ENCODE measurements at regions not wholly inside any gene's neighbourhood (a gene's known extent, or its start where the extent isn't known, plus 50 kb on each side); places are given as distances from the start of the nearest gene placed in this dataset.

DNA sequence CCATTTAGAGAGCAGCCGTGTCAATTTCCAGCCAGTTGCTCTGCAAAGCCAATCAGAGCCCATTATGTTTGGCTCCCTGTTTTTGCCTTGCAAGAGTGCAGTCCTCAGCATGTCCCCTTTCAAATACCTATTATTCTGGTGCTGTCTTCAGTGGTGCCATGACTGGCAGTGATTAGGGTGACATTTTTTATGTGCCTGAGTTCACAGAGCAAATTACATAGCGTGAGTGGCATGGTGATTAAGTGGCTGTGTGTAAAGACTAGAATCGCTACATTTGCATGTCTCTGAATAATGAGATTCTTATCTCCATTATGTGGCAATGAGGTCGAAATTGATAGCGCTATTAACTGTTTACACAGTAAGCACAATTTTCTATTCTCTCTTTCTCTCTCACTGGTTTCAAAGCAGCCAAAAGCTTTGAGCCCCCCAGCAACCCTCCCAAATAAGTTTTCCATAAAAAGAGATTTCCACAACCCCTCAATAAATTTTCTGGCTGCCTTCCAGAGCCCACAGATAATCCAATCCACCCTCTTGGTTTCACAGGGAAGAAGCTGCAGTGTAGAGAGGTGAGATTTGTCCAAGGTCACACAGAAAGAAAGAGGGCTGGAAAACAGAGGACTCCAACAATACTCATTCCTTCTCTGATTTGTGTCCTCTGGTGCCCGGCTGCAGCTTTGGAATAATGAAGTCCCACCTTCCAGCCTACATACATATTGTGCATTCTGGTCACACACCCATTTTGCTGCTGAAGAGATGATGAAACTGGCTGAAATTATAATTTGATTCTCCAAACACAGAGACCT is 58.8 kb upstream of the NUDT4 start:
- no CpG with 5 or more reads among the region's 6 CpGs for WGBS (ENCODE audit: insufficient coverage, insufficient read length)
- DNase-seq (ENCODE audit: low read depth, low spot score): no peak
- H3K27ac ChIP-seq (ENCODE audit: low read length): no peak overlapping the region
- no peak overlapping the region for H3K4me3 ChIP-seq (ENCODE audit: low read length)
- H3K9me3 ChIP-seq (ENCODE audit: control insufficient read depth, insufficient read depth, low read length): no peaks in the 10 kb centered on the region
- no peaks in the 10 kb centered on the region for H3K36me3 ChIP-seq (ENCODE audit: control insufficient read depth, insufficient read depth, low read length)
- H3K4me1 ChIP-seq (ENCODE audit: control insufficient read depth, insufficient read depth, low read length): no peaks in the 10 kb centered on the region; the same call in 1 of the 2 replicates
- no peaks in the 10 kb centered on the region for H3K27me3 ChIP-seq (ENCODE audit: control insufficient read depth, insufficient read depth, low read length)

DNA sequence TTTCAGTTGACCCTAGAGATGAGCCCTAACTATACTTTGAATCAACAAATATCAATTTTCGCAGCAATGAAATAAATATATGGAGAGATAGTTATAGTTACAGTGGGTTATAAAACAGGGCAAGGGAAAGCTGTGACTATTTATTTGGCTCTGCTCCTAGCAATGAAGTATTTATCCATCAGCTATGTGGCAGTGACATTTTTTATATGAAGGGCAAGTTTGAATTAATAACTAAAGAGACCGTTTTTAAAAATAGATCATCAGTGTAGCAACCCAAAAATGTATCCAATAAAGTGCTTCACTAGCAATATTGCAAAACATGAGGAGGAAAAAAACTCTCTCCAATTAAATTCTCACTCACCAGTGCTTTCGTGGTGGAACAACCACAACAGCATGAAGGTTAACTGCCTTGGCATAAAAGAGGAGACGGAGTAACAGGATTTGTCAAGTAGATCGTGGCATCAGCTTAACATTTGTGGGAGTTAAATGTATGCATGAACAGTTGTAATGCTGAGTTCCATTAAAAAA is 58.1 kb upstream of the NUDT4 start:
- no CpG with 5 or more reads among the region's 5 CpGs for WGBS (ENCODE audit: insufficient coverage, insufficient read length)

GRCh38 chr12:93322784-93323183 is 54.9 kb upstream of the NUDT4 start:
- DNase-seq (ENCODE audit: low read depth, low spot score): no peak
- WGBS (ENCODE audit: insufficient coverage, insufficient read length): no CpG with 5 or more reads among the region's 2 CpGs
- no peak overlapping the region for H3K4me3 ChIP-seq (ENCODE audit: low read length)
- no peak overlapping the region for H3K27ac ChIP-seq (ENCODE audit: low read length)
- H3K27me3 ChIP-seq (ENCODE audit: control insufficient read depth, insufficient read depth, low read length): no peaks in the 10 kb centered on the region
- H3K4me1 ChIP-seq (ENCODE audit: control insufficient read depth, insufficient read depth, low read length): no peaks in the 10 kb centered on the region
- H3K9me3 ChIP-seq (ENCODE audit: control insufficient read depth, insufficient read depth, low read length): no peaks in the 10 kb centered on the region
- no peaks in the 10 kb centered on the region for H3K36me3 ChIP-seq (ENCODE audit: control insufficient read depth, insufficient read depth, low read length)

More for the DNA sequence above, 58.1 kb upstream of the NUDT4 start:
- Histone ChIP-seq H3K4me3 (ENCODE audit: low read length) (no peak overlapping the region), H3K4me1 (ENCODE audit: control insufficient read depth, insufficient read depth, low read length) (no peaks in the 10 kb centered on the region), H3K9me3 (ENCODE audit: control insufficient read depth, insufficient read depth, low read length) (no peaks in the 10 kb centered on the region), H3K27me3 (ENCODE audit: control insufficient read depth, insufficient read depth, low read length) (no peaks in the 10 kb centered on the region), H3K36me3 (ENCODE audit: control insufficient read depth, insufficient read depth, low read length) (no peaks in the 10 kb centered on the region), H3K27ac (ENCODE audit: low read length) (no peak overlapping the region)
- no peak for DNase-seq (ENCODE audit: low read depth, low spot score)

GRCh38 chr12:93323625-93324329 is 53.9 kb upstream of the NUDT4 start:
- no peak for DNase-seq (ENCODE audit: low read depth, low spot score)
- Histone ChIP-seq H3K27me3 (ENCODE audit: control insufficient read depth, insufficient read depth, low read length) (no peaks in the 10 kb centered on the region), H3K36me3 (ENCODE audit: control insufficient read depth, insufficient read depth, low read length) (no peaks in the 10 kb centered on the region), H3K9me3 (ENCODE audit: control insufficient read depth, insufficient read depth, low read length) (no peaks in the 10 kb centered on the region), H3K4me1 (ENCODE audit: control insufficient read depth, insufficient read depth, low read length) (no peaks in the 10 kb centered on the region), H3K4me3 (ENCODE audit: low read length) (no peak overlapping the region), H3K27ac (ENCODE audit: low read length) (no peak overlapping the region)
- WGBS (ENCODE audit: insufficient coverage, insufficient read length): 100% methylated on average over 1 of the region's 5 CpGs

DNA sequence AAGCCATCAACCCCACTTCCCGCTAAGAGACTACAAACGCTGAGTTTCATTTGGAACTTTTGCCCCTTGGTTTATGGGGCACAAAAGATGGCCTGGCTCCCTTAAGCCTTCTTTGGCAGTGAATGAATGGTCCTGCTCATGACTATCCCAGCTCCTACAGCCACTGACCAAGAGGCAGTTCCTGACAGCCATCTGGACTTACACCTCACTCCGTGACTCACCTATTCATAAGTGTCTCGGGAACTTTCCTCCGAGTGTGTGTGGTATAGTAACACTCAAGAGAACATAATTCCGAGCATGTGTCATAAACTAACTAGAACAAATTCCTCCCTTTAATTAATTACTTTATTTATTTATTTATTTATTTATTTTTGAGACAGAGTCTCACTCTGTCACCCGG is 51.9 kb upstream of the NUDT4 start:
- H3K27ac ChIP-seq (ENCODE audit: low read length): no peak overlapping the region
- whole genome bisulfite sequencing (ENCODE audit: insufficient coverage, insufficient read length): no CpG with 5 or more reads among the region's 7 CpGs

More for the DNA sequence above, 51.9 kb upstream of the NUDT4 start:
- no peak for DNase-seq (ENCODE audit: low read depth, low spot score)
- H3K36me3 ChIP-seq (ENCODE audit: control insufficient read depth, insufficient read depth, low read length): no peaks in the 10 kb centered on the region
- H3K27me3 ChIP-seq (ENCODE audit: control insufficient read depth, insufficient read depth, low read length): no peaks in the 10 kb centered on the region
- H3K4me1 ChIP-seq (ENCODE audit: control insufficient read depth, insufficient read depth, low read length): no peaks in the 10 kb centered on the region
- H3K4me3 ChIP-seq (ENCODE audit: low read length): no peak overlapping the region
- no peaks in the 10 kb centered on the region for H3K9me3 ChIP-seq (ENCODE audit: control insufficient read depth, insufficient read depth, low read length)

All from iPS DF 6.9 (cell line).